ENCODE measurements at regions not wholly inside any gene's neighbourhood (a gene's known extent, or its start where the extent isn't known, plus 50 kb on each side); places are given as distances from the start of the nearest gene placed in this dataset.
A peak's percentile ranks its signal among the peaks of the same experiment; 100 is the strongest.

- H3K27ac ChIP-seq, result no peak overlapping the region
- H3K27me3 ChIP-seq, result no peaks in the 10 kb centered on the region
- H3K4me1 ChIP-seq, result no peaks in the 10 kb centered on the region
- H3K36me3 ChIP-seq, result no peaks in the 10 kb centered on the region
- H3K4me3 ChIP-seq, result no peak overlapping the region
- no peaks in the 10 kb centered on the region for H3K9me3 ChIP-seq
- intact Hi-C loops (cut with DNase I), result no loop called here
- TF ChIP-seq POLR2A (IDR thresholded peaks at IDR 0.05) (no peak), CTCF (IDR thresholded peaks at IDR 0.05) (no peak)
- 46% methylated on average over 1 of the region's 2 CpGs for WGBS (ENCODE audit: insufficient coverage, low coverage, low lambda C conversion rate, missing lambda C conversion rate)
- no peak for DNase-seq
- ATAC-seq, result no peak
Measured at GRCh38 chr5:61942462-61943049, 363.4 kb upstream of the KIF2A start.

- no peak for DNase-seq
- intact Hi-C loops (cut with DNase I), result no loop called here
- Histone ChIP-seq H3K27ac (no peak overlapping the region), H3K4me3 (no peak overlapping the region), H3K27me3 (no peaks in the 10 kb centered on the region), H3K4me1 (no peaks in the 10 kb centered on the region), H3K36me3 (no peaks in the 10 kb centered on the region), H3K9me3 (no peaks in the 10 kb centered on the region)
- WGBS (ENCODE audit: insufficient coverage, low coverage, low lambda C conversion rate, missing lambda C conversion rate), result 53% methylated on average over 2 of the region's 2 CpGs
- TF ChIP-seq CTCF (IDR thresholded peaks at IDR 0.05), result no peak
- TF ChIP-seq POLR2A (IDR thresholded peaks at IDR 0.05), result no peak
- ATAC-seq, result no peak
Measured at GRCh38 chr5:61943713-61944112, 362.3 kb upstream of the KIF2A start.

GRCh38 chr5:61948151-61948550 is 357.9 kb upstream of the KIF2A start:
- Histone ChIP-seq H3K4me1 (no peaks in the 10 kb centered on the region), H3K4me3 (no peak overlapping the region), H3K27ac (no peak overlapping the region), H3K9me3 (no peaks in the 10 kb centered on the region), H3K27me3 (no peaks in the 10 kb centered on the region), H3K36me3 (no peaks in the 10 kb centered on the region)
- intact Hi-C loops (cut with DNase I), result no loop called here
- WGBS (ENCODE audit: insufficient coverage, low coverage, low lambda C conversion rate, missing lambda C conversion rate), result 45% methylated on average over 3 of the region's 3 CpGs
- no peak for TF ChIP-seq CTCF (IDR thresholded peaks at IDR 0.05)
- TF ChIP-seq POLR2A (IDR thresholded peaks at IDR 0.05), result no peak
- DNase-seq, result no peak
- ATAC-seq, result peak; percentile 33 to 62 (median 46)

GRCh38 chr5:61949054-61949678 is 356.8 kb upstream of the KIF2A start:
- Histone ChIP-seq H3K4me1 (no peaks in the 10 kb centered on the region), H3K27me3 (no peaks in the 10 kb centered on the region), H3K4me3 (no peak overlapping the region), H3K36me3 (no peaks in the 10 kb centered on the region), H3K27ac (no peak overlapping the region), H3K9me3 (no peaks in the 10 kb centered on the region)
- no peak for TF ChIP-seq POLR2A (IDR thresholded peaks at IDR 0.05)
- no peak for TF ChIP-seq CTCF (IDR thresholded peaks at IDR 0.05)
- ATAC-seq, result no peak
- 69% methylated on average over 2 of the region's 2 CpGs for WGBS (ENCODE audit: insufficient coverage, low coverage, low lambda C conversion rate, missing lambda C conversion rate)
- DNase-seq, result no peak
- intact Hi-C loops (cut with DNase I), result no loop called here
